GM21717 (cell line): ENCODE measurements at regions not wholly inside any gene's neighbourhood (a gene's known extent, or its start where the extent isn't known, plus 50 kb on each side); places are given as distances from the start of the nearest gene placed in this dataset.

ENCODE experiments used
- ATAC-seq: cut with Tn5 transposase; IDR thresholded peaks from one replicate; pipeline ENCODE4 v1.9.1; 2021; ENCODE audit warnings: mild to moderate bottlenecking, moderate library complexity; ENCODE audit not compliant: unreplicated experiment

- no peak for ATAC-seq
These were observed 231.0 kb downstream of the ALG10B start for GRCh38 chr12:38547586-38547985.

- no peak for ATAC-seq
These were observed 239.3 kb downstream of the ALG10B start for GRCh38 chr12:38555620-38556591.

- no peak for ATAC-seq
These were observed 240.1 kb downstream of the ALG10B start for GRCh38 chr12:38556647-38557046.

- no peak for ATAC-seq
These were observed 268.5 kb downstream of the ALG10B start for GRCh38 chr12:38585086-38585485.

- no peak for ATAC-seq
These were observed 270.2 kb downstream of the ALG10B start for GRCh38 chr12:38586789-38587188.

GRCh38 chr12:38587594-38587993 lies 271.0 kb downstream of the ALG10B start:
- no peak for ATAC-seq

- ATAC-seq = no peak
These were observed 272.2 kb downstream of the ALG10B start for GRCh38 chr12:38588624-38589305.

GRCh38 chr12:38589306-38589632 lies 272.7 kb downstream of the ALG10B start:
- no peak for ATAC-seq

- ATAC-seq = no peak
These were observed 285.4 kb downstream of the ALG10B start for GRCh38 chr12:38601949-38602348.
